GM12878 (cell line): ENCODE measurements at regions not wholly inside any gene's neighbourhood (a gene's known extent, or its start where the extent isn't known, plus 50 kb on each side); places are given as distances from the start of the nearest gene placed in this dataset.

ENCODE experiments used
- ATAC-seq: fragments of 200-7000 bp; cut with Tn5 transposase; 3 replicates; pipeline ENCODE4 v1.9.1; 2020; ENCODE audit warnings: mild to moderate bottlenecking, moderate library complexity
- BruUV-seq: library from RNA; stranded (reverse); fragments of 400-500 nt; replicated peaks from 2 replicates; lab custom pipeline; 2021; lab: Mats Ljungman, UMichigan
- CTCF ChIA-PET: fragments of 300-600 bp; sonication (Branson Sonifier 250); formaldehyde crosslinking; extraction: SDS; loops from one replicate; lab custom pipeline; 2021; ENCODE audit warnings: inconsistent platforms; lab: Yijun Ruan, JAX
- POLR2A ChIA-PET: fragments of 350-600 bp; formaldehyde crosslinking; extraction: SDS; loops from one replicate; lab custom pipeline; 2021; ENCODE audit warnings: inconsistent platforms; lab: Charles Lee
- RAD21 ChIA-PET: fragments of 300-600 bp; sonication (Branson Sonifier 250); formaldehyde crosslinking; loops from one replicate; lab custom pipeline; 2023; ENCODE audit warnings: antibody characterized with exemption; ENCODE audit not compliant: unreplicated experiment; lab: Charles Lee
- SMC1A ChIA-PET: fragments of 300-600 bp; sonication (Branson Sonifier 250); formaldehyde crosslinking; loops from one replicate; lab custom pipeline; 2023; ENCODE audit not compliant: unreplicated experiment, uncharacterized antibody; lab: Charles Lee
- DNase-seq: peaks from one replicate; pipeline ENCODE4 v3.0.0-alpha.2; 2011; ENCODE audit warnings: low read depth, low spot score
- FAIRE-seq: peaks from 3 replicates; lab custom pipeline; 2011; peaks lifted over from hg19 to GRCh38; lab: Jason Lieb, UNC
- H2AFZ ChIP-seq: 2 replicates; pipeline ENCODE4 v1.6.0; 2011; ENCODE audit warnings: low read depth, low read length, control low read depth; ENCODE audit not compliant: control insufficient read depth
- H3K27ac ChIP-seq: 2 replicates; pipeline ENCODE4 v1.5.1; 2011; ENCODE audit warnings: control low read depth; ENCODE audit not compliant: control insufficient read depth, insufficient read depth
- H3K27me3 ChIP-seq, 2 experiments: replicated peaks in 1 of 2; 2 replicates each; pipeline versions ENCODE4 v1.6.0 to v1.6.1; 2011; ENCODE audit warnings: low read length in 1 of 2; ENCODE audit not compliant: control insufficient read depth in 2 of 2, insufficient read depth in 2 of 2
- H3K36me3 ChIP-seq, 2 experiments: 2 replicates each; pipeline ENCODE4 v1.5.1; 2011; ENCODE audit warnings: low read length in 1 of 2; ENCODE audit not compliant: control insufficient read depth in 2 of 2, insufficient read depth in 2 of 2
- H3K4me1 ChIP-seq: 2 replicates; pipeline ENCODE4 v1.6.1; 2011; ENCODE audit warnings: mild to moderate bottlenecking, low read length, moderate library complexity, mixed read lengths; ENCODE audit not compliant: control insufficient read depth, insufficient read depth
- H3K4me2 ChIP-seq: 2 replicates; pipeline ENCODE4 v1.6.0; 2011; ENCODE audit warnings: control low read depth; ENCODE audit not compliant: control insufficient read depth, insufficient read depth
- H3K4me3 ChIP-seq: fragments of 200-600 bp; sonication (generic); 2 replicates; pipeline ENCODE4 v1.5.1; 2016
- H3K79me2 ChIP-seq: 2 replicates; pipeline ENCODE4 v1.6.0; 2011; ENCODE audit warnings: low read length; ENCODE audit not compliant: control insufficient read depth, insufficient read depth
- H3K9ac ChIP-seq: 2 replicates; pipeline ENCODE4 v1.8.0; 2011; ENCODE audit warnings: low read length, control low read depth, mixed read lengths; ENCODE audit not compliant: control insufficient read depth, insufficient read depth
- H3K9me3 ChIP-seq: replicated peaks from 3 replicates; pipeline ENCODE4 v1.5.1; 2011; ENCODE audit warnings: mild to moderate bottlenecking, low read length; ENCODE audit not compliant: control insufficient read depth, insufficient read depth
- H4K20me1 ChIP-seq: 2 replicates; pipeline ENCODE4 v1.6.0; 2011; ENCODE audit not compliant: control insufficient read depth, insufficient read depth
- BCL3 ChIP-seq: IDR thresholded peaks from 2 replicates; pipeline ENCODE4 v1.6.1; 2011; ENCODE audit warnings: borderline replicate concordance, low read depth, mild to moderate bottlenecking, moderate library complexity, low read length; ENCODE audit not compliant: insufficient read depth, poor library complexity, severe bottlenecking
- BMI1 ChIP-seq: fragments of 450-650 bp; IDR thresholded peaks from 2 replicates; pipeline ENCODE4 v1.6.1; 2016; ENCODE audit warnings: mild to moderate bottlenecking, moderate library complexity, borderline replicate concordance
- CBX3 ChIP-seq: fragments of 200-600 bp; sonication (generic); IDR thresholded peaks from 2 replicates; pipeline ENCODE4 v1.6.1; 2016; ENCODE audit warnings: low read depth, borderline replicate concordance
- E2F8 ChIP-seq: fragments of 450-650 bp; IDR thresholded peaks from 2 replicates; pipeline ENCODE4 v1.6.1; 2018; ENCODE audit warnings: mild to moderate bottlenecking, low read depth, moderate library complexity; ENCODE audit not compliant: partially characterized antibody
- JUND ChIP-seq: IDR thresholded peaks from 2 replicates; pipeline ENCODE4 v1.6.1; 2012; ENCODE audit warnings: low read depth, mild to moderate bottlenecking, low read length, improper control_type of control experiment, moderate library complexity
- MEF2A ChIP-seq: IDR thresholded peaks from 2 replicates; pipeline ENCODE4 v1.6.1; 2011; ENCODE audit warnings: low read depth, mild to moderate bottlenecking, low read length, moderate library complexity; ENCODE audit not compliant: insufficient read depth
- RCOR1 ChIP-seq: conservative IDR thresholded peaks from 2 replicates; pipeline ENCODE4 v1.6.1; 2012; ENCODE audit warnings: low read depth, low read length, improper control_type of control experiment
- TAF1 ChIP-seq: IDR thresholded peaks from 2 replicates; pipeline ENCODE4 v1.6.1; 2011; ENCODE audit warnings: mild to moderate bottlenecking, low read depth, low read length, borderline replicate concordance
- TCF12 ChIP-seq: IDR thresholded peaks from 2 replicates; pipeline ENCODE4 v1.6.1; 2011; ENCODE audit warnings: low read depth, mild to moderate bottlenecking, low read length
- WGBS: methylation state at CpG from one replicate; pipeline ENCODE4 v1.1.6; 2016; ENCODE audit warnings: low lambda C conversion rate; ENCODE audit not compliant: insufficient replicate concordance, insufficient coverage; ENCODE audit errors: missing lambda C conversion rate; 5-methylcytosine and 5-hydroxymethylcytosine counted together
- in situ Hi-C: fragments of 300-500 bp; cut with MboI; formaldehyde crosslinking; loops from 9 replicates; pipeline ENCODE4 v1.14.3; 2018; ENCODE audit warnings: mixed read lengths
- intact Hi-C: fragments of 100-400 bp; cut with micrococcal nuclease; formaldehyde crosslinking; loops from one replicate; pipeline ENCODE4 v1.14.2; 2022; ENCODE audit not compliant: unreplicated experiment
- TF ChIP-seq, protein P1 (sequence below): IDR thresholded peaks from 2 replicates; pipeline ENCODE4 v1.6.1; 2012; ENCODE audit warnings: low read depth, low read length, improper control_type of control experiment

- TF ChIP-seq BCL3 (no peak), TCF12 (peak; percentile 63; the same call in 1 of the 2 replicates), BMI1 (no peak), MEF2A (peak; percentile 75)
- TF ChIP-seq, all 136 proteins: peak for 13
Observed at GRCh38 chr14:61876362-61877034, 114.3 kb downstream of the SNAPC1 start (continued).

DNA sequence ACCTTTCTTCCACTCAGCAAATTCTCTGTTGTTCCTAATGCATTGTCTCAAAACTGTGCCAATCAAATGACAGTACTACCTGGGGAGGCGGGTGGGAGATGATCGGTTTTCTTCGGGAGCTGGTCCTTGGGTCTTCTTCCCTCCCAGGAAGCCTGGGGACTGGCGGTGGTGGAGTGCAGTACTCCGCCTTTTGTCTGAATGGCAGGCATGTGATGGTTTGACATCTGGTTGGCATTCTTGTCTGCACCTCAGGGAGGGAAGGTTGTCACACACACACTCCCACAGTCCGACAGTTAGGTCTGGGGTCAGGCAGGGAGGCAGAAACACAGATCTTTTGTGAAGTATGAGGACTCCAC lies 114.8 kb downstream of the SNAPC1 start:
- H3K27ac ChIP-seq, result no peak overlapping the region
- over 99% methylated on average over 6 of the region's 6 CpGs for WGBS
- in situ Hi-C loops, result no loop called here
- DNase-seq (no peak), ATAC-seq (no peak), FAIRE-seq (no peak)
- H3K79me2 ChIP-seq, result no peaks in the 10 kb centered on the region
- H3K9ac ChIP-seq, result no peak overlapping the region
- intact Hi-C loops, result no loop called here
- H3K4me1 ChIP-seq, result peaks cover 15% of the 10 kb centered on the region; the same call in 1 of the 2 replicates
- no peak for TF ChIP-seq E2F8
- TF ChIP-seq TAF1, result no peak
- TF ChIP-seq JUND, result no peak
- TF ChIP-seq, protein P1, sequence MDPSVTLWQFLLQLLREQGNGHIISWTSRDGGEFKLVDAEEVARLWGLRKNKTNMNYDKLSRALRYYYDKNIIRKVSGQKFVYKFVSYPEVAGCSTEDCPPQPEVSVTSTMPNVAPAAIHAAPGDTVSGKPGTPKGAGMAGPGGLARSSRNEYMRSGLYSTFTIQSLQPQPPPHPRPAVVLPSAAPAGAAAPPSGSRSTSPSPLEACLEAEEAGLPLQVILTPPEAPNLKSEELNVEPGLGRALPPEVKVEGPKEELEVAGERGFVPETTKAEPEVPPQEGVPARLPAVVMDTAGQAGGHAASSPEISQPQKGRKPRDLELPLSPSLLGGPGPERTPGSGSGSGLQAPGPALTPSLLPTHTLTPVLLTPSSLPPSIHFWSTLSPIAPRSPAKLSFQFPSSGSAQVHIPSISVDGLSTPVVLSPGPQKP, result no peak
- TF ChIP-seq CBX3, result no peak
- no peak for TF ChIP-seq RCOR1
- ChIA-PET POLR2A (interaction anchor here (2.1 kb wide), 1 partner anchor 13 kb away, joined by 10 read pairs; no protein-coding TSS in a partner anchor), CTCF (interaction anchor here (0.9 to 1.6 kb wide), 5 partner anchors 9 to 250 kb away, joined by 3 to 6 read pairs (median 3); no protein-coding TSS in a partner anchor), SMC1A (interaction anchor here (1.1 to 3.8 kb wide), 3 partner anchors 12 to 18 kb away, joined by 3 to 24 read pairs (median 4); no protein-coding TSS in a partner anchor), RAD21 (interaction anchor here (0.8 to 0.9 kb wide), 2 partner anchors 13 to 18 kb away, joined by 3 to 4 read pairs; no protein-coding TSS in a partner anchor)
- no peak overlapping the region for H3K4me3 ChIP-seq
- BruUV-seq, result no TSS peak
- H4K20me1 ChIP-seq, result no peaks in the 10 kb centered on the region
- no peaks in the 10 kb centered on the region for H3K36me3 ChIP-seq
- no peak overlapping the region for H3K4me2 ChIP-seq
- no peaks in the 10 kb centered on the region; the same call in 1 of the 3 replicates for H3K9me3 ChIP-seq
- H3K27me3 ChIP-seq, result no peaks in the 10 kb centered on the region
- no peak overlapping the region for H2AFZ ChIP-seq
